Ishikawa (cell line): ENCODE measurements at regions not wholly inside any gene's neighbourhood (a gene's known extent, or its start where the extent isn't known, plus 50 kb on each side); places are given as distances from the start of the nearest gene placed in this dataset.
A peak's percentile ranks its signal among the peaks of the same experiment; 100 is the strongest.

ENCODE experiments used
- CEBPB ChIP-seq: IDR thresholded peaks from 2 replicates; pipeline ENCODE4 v1.6.1; 2012
- CREB1 ChIP-seq: IDR thresholded peaks from 2 replicates; pipeline ENCODE4 v1.6.1; 2012; ENCODE audit warnings: low read depth
- EGR1 ChIP-seq: IDR thresholded peaks from 2 replicates; pipeline ENCODE4 v1.6.1; 2012
- EP300 ChIP-seq: IDR thresholded peaks from 2 replicates; pipeline ENCODE4 v1.6.1; 2012; ENCODE audit warnings: borderline replicate concordance
- FOXM1 ChIP-seq: IDR thresholded peaks from 2 replicates; pipeline ENCODE4 v1.6.1; 2012; ENCODE audit warnings: low read depth, borderline replicate concordance
- MAX ChIP-seq: IDR thresholded peaks from 2 replicates; pipeline ENCODE4 v1.6.1; 2012
- NFIC ChIP-seq: IDR thresholded peaks from 2 replicates; pipeline ENCODE4 v1.6.1; 2012
- RAD21 ChIP-seq: IDR thresholded peaks from 2 replicates; pipeline ENCODE4 v1.6.1; 2012; ENCODE audit warnings: low read depth
- REST ChIP-seq: IDR thresholded peaks from 2 replicates; pipeline ENCODE4 v1.6.1; 2012; ENCODE audit warnings: low read depth, mild to moderate bottlenecking
- TAF1 ChIP-seq: IDR thresholded peaks from 2 replicates; pipeline ENCODE4 v1.6.1; 2012; ENCODE audit warnings: low read depth, mild to moderate bottlenecking
- TCF12 ChIP-seq: IDR thresholded peaks from 2 replicates; pipeline ENCODE4 v1.6.1; 2012; ENCODE audit warnings: low read depth
- TEAD4 ChIP-seq: IDR thresholded peaks from 2 replicates; pipeline ENCODE4 v1.6.1; 2012
- YY1 ChIP-seq: IDR thresholded peaks from 2 replicates; pipeline ENCODE4 v1.6.1; 2012; ENCODE audit warnings: low read depth
- ZBTB7A ChIP-seq: IDR thresholded peaks from 2 replicates; pipeline ENCODE4 v1.6.1; 2012; ENCODE audit warnings: low read depth
- TF ChIP-seq, protein P1 (sequence below): IDR thresholded peaks from 2 replicates; pipeline ENCODE4 v1.6.1; 2012

DNA sequence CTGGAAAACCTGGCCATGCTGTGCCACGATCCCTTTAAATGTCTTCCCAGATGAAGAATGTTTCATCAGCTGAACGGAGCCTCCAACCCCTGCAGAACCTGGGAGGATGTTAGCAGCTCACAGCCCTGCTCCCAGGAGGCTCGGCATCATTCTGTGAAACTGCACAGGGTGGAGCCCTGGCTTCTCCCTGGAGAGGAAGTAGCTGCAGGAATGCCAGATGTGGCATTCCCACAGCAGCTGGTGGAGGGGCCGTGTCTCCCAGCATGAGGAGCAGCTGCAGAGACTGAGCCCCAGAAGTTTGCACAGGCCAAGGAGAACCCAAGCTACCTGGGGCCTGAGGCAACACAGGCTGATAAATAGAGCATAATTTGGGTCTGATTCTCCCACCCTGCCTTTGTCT, 165.8 kb upstream of the MAP3K1 start:
- no peak for TF ChIP-seq CREB1
- no peak for TF ChIP-seq RAD21
- TF ChIP-seq, protein P1, sequence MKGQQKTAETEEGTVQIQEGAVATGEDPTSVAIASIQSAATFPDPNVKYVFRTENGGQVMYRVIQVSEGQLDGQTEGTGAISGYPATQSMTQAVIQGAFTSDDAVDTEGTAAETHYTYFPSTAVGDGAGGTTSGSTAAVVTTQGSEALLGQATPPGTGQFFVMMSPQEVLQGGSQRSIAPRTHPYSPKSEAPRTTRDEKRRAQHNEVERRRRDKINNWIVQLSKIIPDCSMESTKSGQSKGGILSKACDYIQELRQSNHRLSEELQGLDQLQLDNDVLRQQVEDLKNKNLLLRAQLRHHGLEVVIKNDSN, result no peak
- no peak for TF ChIP-seq EGR1
- TF ChIP-seq MAX, result no peak
- TF ChIP-seq YY1, result no peak
- TF ChIP-seq TCF12, result no peak

- no peak for TF ChIP-seq MAX
- no peak for TF ChIP-seq TAF1
- no peak for TF ChIP-seq ZBTB7A
These were observed 166.8 kb upstream of the MAP3K1 start for GRCh38 chr5:56648460-56649034.

- no peak for TF ChIP-seq RAD21
These were observed 168.1 kb upstream of the MAP3K1 start for GRCh38 chr5:56647099-56647850.

DNA sequence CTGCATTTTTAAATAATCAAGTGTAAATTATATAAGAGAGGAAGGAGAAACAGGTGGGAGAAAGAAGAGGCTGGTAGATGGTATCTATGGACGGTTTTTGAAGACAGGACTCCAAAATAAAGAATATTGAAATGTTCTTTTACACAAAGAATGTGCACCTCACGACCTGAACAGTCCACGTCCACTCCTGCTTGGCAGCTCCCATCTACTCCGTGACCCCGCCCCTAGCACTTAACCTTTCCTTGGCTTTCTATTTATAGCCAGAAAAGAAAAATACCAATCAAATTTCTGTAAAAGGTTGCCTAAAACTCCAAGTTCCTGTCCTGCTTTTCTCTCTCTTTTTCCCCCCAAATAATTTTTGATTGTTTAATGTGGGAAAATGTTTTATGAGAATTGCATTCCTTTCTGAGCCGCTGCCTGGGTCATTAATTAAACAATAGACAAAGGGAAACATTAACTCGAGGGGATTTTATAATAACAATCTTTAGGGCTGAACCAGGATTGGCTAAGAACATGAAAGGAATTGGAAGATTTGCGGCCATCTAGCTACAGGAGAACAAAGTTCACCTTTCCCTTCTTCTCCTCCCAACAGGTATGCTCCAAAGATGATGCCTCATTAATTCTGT, 173.6 kb upstream of the MAP3K1 start:
- TF ChIP-seq TCF12, result no peak
- no peak for TF ChIP-seq CEBPB
- no peak for TF ChIP-seq TEAD4
- TF ChIP-seq EP300, result peak; percentile 46; the same call in 1 of the 2 replicates
- no peak; the same call in 1 of the 2 replicates for TF ChIP-seq RAD21
- TF ChIP-seq ZBTB7A, result no peak
- TF ChIP-seq TAF1, result no peak

GRCh38 chr5:56640763-56641406, 174.5 kb upstream of the MAP3K1 start:
- TF ChIP-seq NFIC (peak; percentile 49; the same call in 1 of the 2 replicates), TEAD4 (peak; percentile 11; the same call in 1 of the 2 replicates), CREB1 (no peak)
- TF ChIP-seq, protein P1, result peak; percentile 78

DNA sequence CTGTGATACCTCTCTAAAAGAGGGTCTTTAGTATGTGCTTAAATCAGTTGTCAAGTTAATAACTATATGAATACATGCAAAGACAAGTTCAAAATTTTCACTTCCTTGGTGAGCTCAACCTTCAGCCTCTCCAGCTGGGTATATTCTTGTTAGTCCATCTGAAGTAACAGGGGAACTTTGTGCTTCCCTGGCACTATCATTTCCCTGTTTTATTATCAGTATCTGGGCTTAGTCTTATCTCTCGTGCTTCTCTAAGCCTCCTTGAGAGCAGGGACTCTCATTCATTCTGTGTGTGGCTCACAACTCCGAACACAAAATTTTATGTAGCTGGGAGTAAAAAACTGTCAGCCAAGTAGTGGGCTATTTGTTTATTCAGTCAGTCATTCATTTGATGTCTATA, 175.9 kb upstream of the MAP3K1 start:
- no peak for TF ChIP-seq NFIC
- no peak for TF ChIP-seq CEBPB
- no peak for TF ChIP-seq TAF1
- TF ChIP-seq TEAD4, result no peak
- no peak for TF ChIP-seq EP300
- TF ChIP-seq, protein P1, result no peak
- TF ChIP-seq YY1, result no peak
- no peak for TF ChIP-seq FOXM1
- TF ChIP-seq REST, result no peak
- TF ChIP-seq EGR1, result no peak
- TF ChIP-seq RAD21, result no peak
- no peak for TF ChIP-seq TCF12
- TF ChIP-seq MAX, result no peak
- TF ChIP-seq CREB1, result no peak
- TF ChIP-seq ZBTB7A, result no peak

DNA sequence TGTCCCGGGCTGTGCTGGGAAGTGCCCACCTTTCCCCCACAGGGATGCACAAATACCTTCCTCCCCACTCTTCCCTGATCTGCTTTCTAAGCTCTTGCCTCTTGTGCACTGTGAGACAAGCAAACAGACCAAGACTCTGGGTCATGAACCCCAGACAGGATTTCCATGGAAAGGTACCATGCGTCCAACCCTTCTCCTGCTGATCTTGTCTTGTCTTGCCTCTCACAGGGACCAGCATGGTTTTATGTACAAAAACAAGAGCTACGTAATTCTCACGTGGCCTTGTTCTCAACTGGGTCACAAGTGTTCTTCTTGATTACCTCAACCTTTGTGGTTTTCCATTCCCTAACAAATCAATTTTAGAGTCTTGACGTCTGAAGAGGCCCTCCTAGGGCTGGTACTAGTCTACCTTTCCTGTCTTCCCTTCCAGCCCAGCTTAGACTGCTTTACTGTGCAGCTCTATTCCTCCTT, 176.5 kb upstream of the MAP3K1 start:
- TF ChIP-seq REST, result no peak
- no peak for TF ChIP-seq ZBTB7A
- TF ChIP-seq EGR1, result no peak
- no peak for TF ChIP-seq CEBPB
- no peak for TF ChIP-seq TCF12
- no peak for TF ChIP-seq NFIC
- TF ChIP-seq YY1, result no peak
- no peak for TF ChIP-seq TEAD4
- no peak for TF ChIP-seq FOXM1
- no peak for TF ChIP-seq CREB1
- TF ChIP-seq EP300, result no peak
